Glutamatergic neuron (in vitro differentiated cells): ENCODE measurements at regions not wholly inside any gene's neighbourhood (a gene's known extent, or its start where the extent isn't known, plus 50 kb on each side); places are given as distances from the start of the nearest gene placed in this dataset.

Experiments
- DNase-seq: peaks from one replicate; pipeline ENCODE4 v3.0.0; 2022
- H3K27ac Mint-ChIP-seq: one replicate; pipeline ENCODE4 v1.8.0; 2020; ENCODE audit warnings: mild to moderate bottlenecking, mixed read lengths, inconsistent platforms; ENCODE audit not compliant: unreplicated experiment
- H3K27me3 Mint-ChIP-seq: one replicate; pipeline ENCODE4 v1.8.0; 2020; ENCODE audit warnings: mild to moderate bottlenecking, moderate library complexity, mixed read lengths, inconsistent platforms; ENCODE audit not compliant: unreplicated experiment
- H3K36me3 Mint-ChIP-seq: one replicate; pipeline ENCODE4 v1.8.0; 2020; ENCODE audit warnings: mild to moderate bottlenecking, mixed read lengths, inconsistent platforms; ENCODE audit not compliant: unreplicated experiment
- H3K4me1 Mint-ChIP-seq: one replicate; pipeline ENCODE4 v1.8.0; 2020; ENCODE audit warnings: mild to moderate bottlenecking, low read depth, mixed read lengths, inconsistent platforms; ENCODE audit not compliant: unreplicated experiment
- H3K4me3 Mint-ChIP-seq: one replicate; pipeline ENCODE4 v1.8.0; 2020; ENCODE audit warnings: mild to moderate bottlenecking, mixed read lengths, inconsistent platforms; ENCODE audit not compliant: unreplicated experiment
- H3K9me3 Mint-ChIP-seq: one replicate; pipeline ENCODE4 v1.8.0; 2020; ENCODE audit warnings: mild to moderate bottlenecking, moderate library complexity, mixed read lengths, inconsistent platforms; ENCODE audit not compliant: unreplicated experiment
- CTCF ChIP-seq: fragments of 200-600 bp; sonication (generic); IDR thresholded peaks from one replicate; pipeline ENCODE4 v1.5.0; 2021; ENCODE audit not compliant: partially characterized antibody, unreplicated experiment

GRCh38 chr1:99570486-99571089, 75.3 kb upstream of the PALMD start:
- DNase-seq: no peak

GRCh38 chr1:99571092-99571734, 74.7 kb upstream of the PALMD start:
- Mint-ChIP-seq H3K27ac (no peak overlapping the region), H3K36me3 (no peaks in the 10 kb centered on the region), H3K27me3 (no peaks in the 10 kb centered on the region), H3K4me1 (peaks cover 13% of the 10 kb centered on the region), H3K4me3 (no peak overlapping the region), H3K9me3 (no peaks in the 10 kb centered on the region)
- no peak for TF ChIP-seq CTCF
- DNase-seq: no peak

More at GRCh38 chr1:99570486-99571089, 75.3 kb upstream of the PALMD start:
- peaks cover 13% of the 10 kb centered on the region for H3K4me1 Mint-ChIP-seq
- no peak overlapping the region for H3K4me3 Mint-ChIP-seq
- H3K9me3 Mint-ChIP-seq: no peaks in the 10 kb centered on the region
- TF ChIP-seq CTCF: no peak
- H3K27me3 Mint-ChIP-seq: no peaks in the 10 kb centered on the region
- H3K36me3 Mint-ChIP-seq: no peaks in the 10 kb centered on the region
- H3K27ac Mint-ChIP-seq: no peak overlapping the region

- no peaks in the 10 kb centered on the region for H3K36me3 Mint-ChIP-seq
- H3K27me3 Mint-ChIP-seq: peaks cover 6% of the 10 kb centered on the region
- peaks cover 23% of the 10 kb centered on the region for H3K4me1 Mint-ChIP-seq
- no peak for DNase-seq
- peak overlapping the region; percentile 25 for H3K27ac Mint-ChIP-seq
- no peak for TF ChIP-seq CTCF
- H3K4me3 Mint-ChIP-seq: no peak overlapping the region
- peaks cover 8% of the 10 kb centered on the region for H3K9me3 Mint-ChIP-seq
Measured at GRCh38 chr1:99573431-99574217, 72.3 kb upstream of the PALMD start.

- Mint-ChIP-seq H3K4me1 (peaks cover 31% of the 10 kb centered on the region), H3K27me3 (peaks cover 6% of the 10 kb centered on the region), H3K27ac (peak overlapping the region; percentile 95), H3K36me3 (no peaks in the 10 kb centered on the region), H3K4me3 (peak overlapping the region; percentile 26), H3K9me3 (peaks cover 8% of the 10 kb centered on the region)
- DNase-seq: peak; percentile 17
- no peak for TF ChIP-seq CTCF
Measured at GRCh38 chr1:99577313-99577712, 68.6 kb upstream of the PALMD start.
